Ovary (tissue), 7 donors: ENCODE measurements at regions not wholly inside any gene's neighbourhood (a gene's known extent, or its start where the extent isn't known, plus 50 kb on each side); places are given as distances from the start of the nearest gene placed in this dataset.

Source experiments
- DNase-seq, 5 donors: peaks; one replicate each; pipeline ENCODE4 v3.0.0-alpha.2; 2019 to 2020
- H3K27ac ChIP-seq, 2 donors: fragments of 200-600 bp; one replicate each; pipeline versions ENCODE4 v1.5.1 to v1.8.0; 2019 to 2022
- H3K27me3 ChIP-seq: fragments of 200-600 bp; one replicate; pipeline ENCODE4 v1.8.0; 2022
- H3K36me3 ChIP-seq: fragments of 200-600 bp; sonication (generic); one replicate; pipeline ENCODE4 v1.5.1; 2019
- H3K4me1 ChIP-seq: one replicate; pipeline ENCODE4 v1.8.1; 2013; ENCODE audit warnings: mild to moderate bottlenecking, moderate library complexity; ENCODE audit not compliant: insufficient read depth
- H3K4me3 ChIP-seq: fragments of 200-600 bp; sonication (generic); one replicate; pipeline ENCODE4 v1.5.1; 2017
- H3K9me3 ChIP-seq, 2 donors: fragments of 200-600 bp in 1 of 2; sonication (generic) in 1 of 2; one replicate each; pipeline versions ENCODE4 v1.5.1 to v1.8.1; 2013 to 2019; ENCODE audit warnings: mild to moderate bottlenecking in 1 of 2, moderate library complexity in 1 of 2
- EP300 ChIP-seq: sonication (generic); formaldehyde crosslinking; IDR thresholded peaks from one replicate; pipeline ENCODE4 v1.6.1; 2017; ENCODE audit warnings: antibody characterized with exemption
- POLR2A ChIP-seq: fragments of 450-650 bp; IDR thresholded peaks from one replicate; pipeline ENCODE4 v1.6.1; 2017; ENCODE audit warnings: antibody characterized with exemption, mild to moderate bottlenecking, moderate library complexity
- WGBS, 3 donors: extraction: QIAGEN DNeasy Blood & Tissue Kit in 1 of 3; methylation state at CpG; one replicate each; pipeline versions ENCODE4 v1.1.5 to v1.1.7; 2013 to 2017; 5-methylcytosine and 5-hydroxymethylcytosine counted together
- intact Hi-C, 4 donors: fragments of 100-400 bp; cut with DNase I; formaldehyde crosslinking; loops; one replicate each; pipeline versions ENCODE4 v1.11.0 to v1.15.1; 2022 to 2023
- TF ChIP-seq, protein P1 (sequence below), 3 donors: fragments of 450-650 bp in 2 of 3; fragments of 200-600 bp in 1 of 3; IDR thresholded peaks; one replicate each; pipeline versions ENCODE4 v1.5.1 to v1.8.0; 2016 to 2022; ENCODE audit warnings: antibody characterized with exemption in 3 of 3, mild to moderate bottlenecking in 1 of 3
- donor health status: DM: no; HTN: no; CAD: no; lungs with moderate emphysema.
- donor health status: DM: no; HTN: no; CAD: no.
- donor health status: Bipolar disorder and iron deficiency.
- donor health status: DM: no; HTN: no; CAD: no.
- donor health status: DM: yes; HTN: yes; CAD: no.

DNA sequence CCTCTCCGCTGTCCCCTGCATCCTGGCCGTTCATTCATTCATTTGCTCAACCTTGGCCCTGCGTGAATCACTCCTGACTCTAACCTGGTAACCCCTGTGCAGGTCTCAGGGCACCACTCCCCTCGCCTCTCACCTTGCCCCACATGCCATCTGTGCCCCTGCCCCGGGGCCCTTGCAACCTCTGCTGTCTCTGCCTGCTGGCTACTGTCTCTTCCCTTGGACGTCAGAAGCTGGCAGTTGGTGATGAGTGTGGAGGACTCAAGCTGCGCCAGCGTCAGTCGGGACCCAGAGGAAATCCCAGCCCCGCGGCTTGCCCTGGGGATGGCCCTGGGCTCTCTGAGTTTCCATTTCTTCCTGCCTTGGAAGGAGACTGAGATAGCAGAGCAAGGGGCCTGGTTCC, 154.9 kb downstream of the OLFM1 start:
- Histone ChIP-seq H3K4me1 (no peaks in the 10 kb centered on the region), H3K27me3 (no peaks in the 10 kb centered on the region), H3K27ac (no peak overlapping the region), H3K4me3 (no peak overlapping the region), H3K9me3 (no peaks in the 10 kb centered on the region), H3K36me3 (no peaks in the 10 kb centered on the region)
- no peak for DNase-seq
- 59 to 63% (median 62%) methylated on average over 11 of the region's 11 CpGs for WGBS, 3 donors
- TF ChIP-seq POLR2A (no peak), EP300 (no peak)
- TF ChIP-seq, protein P1, sequence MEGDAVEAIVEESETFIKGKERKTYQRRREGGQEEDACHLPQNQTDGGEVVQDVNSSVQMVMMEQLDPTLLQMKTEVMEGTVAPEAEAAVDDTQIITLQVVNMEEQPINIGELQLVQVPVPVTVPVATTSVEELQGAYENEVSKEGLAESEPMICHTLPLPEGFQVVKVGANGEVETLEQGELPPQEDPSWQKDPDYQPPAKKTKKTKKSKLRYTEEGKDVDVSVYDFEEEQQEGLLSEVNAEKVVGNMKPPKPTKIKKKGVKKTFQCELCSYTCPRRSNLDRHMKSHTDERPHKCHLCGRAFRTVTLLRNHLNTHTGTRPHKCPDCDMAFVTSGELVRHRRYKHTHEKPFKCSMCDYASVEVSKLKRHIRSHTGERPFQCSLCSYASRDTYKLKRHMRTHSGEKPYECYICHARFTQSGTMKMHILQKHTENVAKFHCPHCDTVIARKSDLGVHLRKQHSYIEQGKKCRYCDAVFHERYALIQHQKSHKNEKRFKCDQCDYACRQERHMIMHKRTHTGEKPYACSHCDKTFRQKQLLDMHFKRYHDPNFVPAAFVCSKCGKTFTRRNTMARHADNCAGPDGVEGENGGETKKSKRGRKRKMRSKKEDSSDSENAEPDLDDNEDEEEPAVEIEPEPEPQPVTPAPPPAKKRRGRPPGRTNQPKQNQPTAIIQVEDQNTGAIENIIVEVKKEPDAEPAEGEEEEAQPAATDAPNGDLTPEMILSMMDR (IDR thresholded peaks at IDR 0.05), result no peak
- intact Hi-C loops, result loop anchor here in 1 of 4 donors (5.0 kb wide), 1 partner anchor 75 kb away; no protein-coding TSS in a partner anchor

DNA sequence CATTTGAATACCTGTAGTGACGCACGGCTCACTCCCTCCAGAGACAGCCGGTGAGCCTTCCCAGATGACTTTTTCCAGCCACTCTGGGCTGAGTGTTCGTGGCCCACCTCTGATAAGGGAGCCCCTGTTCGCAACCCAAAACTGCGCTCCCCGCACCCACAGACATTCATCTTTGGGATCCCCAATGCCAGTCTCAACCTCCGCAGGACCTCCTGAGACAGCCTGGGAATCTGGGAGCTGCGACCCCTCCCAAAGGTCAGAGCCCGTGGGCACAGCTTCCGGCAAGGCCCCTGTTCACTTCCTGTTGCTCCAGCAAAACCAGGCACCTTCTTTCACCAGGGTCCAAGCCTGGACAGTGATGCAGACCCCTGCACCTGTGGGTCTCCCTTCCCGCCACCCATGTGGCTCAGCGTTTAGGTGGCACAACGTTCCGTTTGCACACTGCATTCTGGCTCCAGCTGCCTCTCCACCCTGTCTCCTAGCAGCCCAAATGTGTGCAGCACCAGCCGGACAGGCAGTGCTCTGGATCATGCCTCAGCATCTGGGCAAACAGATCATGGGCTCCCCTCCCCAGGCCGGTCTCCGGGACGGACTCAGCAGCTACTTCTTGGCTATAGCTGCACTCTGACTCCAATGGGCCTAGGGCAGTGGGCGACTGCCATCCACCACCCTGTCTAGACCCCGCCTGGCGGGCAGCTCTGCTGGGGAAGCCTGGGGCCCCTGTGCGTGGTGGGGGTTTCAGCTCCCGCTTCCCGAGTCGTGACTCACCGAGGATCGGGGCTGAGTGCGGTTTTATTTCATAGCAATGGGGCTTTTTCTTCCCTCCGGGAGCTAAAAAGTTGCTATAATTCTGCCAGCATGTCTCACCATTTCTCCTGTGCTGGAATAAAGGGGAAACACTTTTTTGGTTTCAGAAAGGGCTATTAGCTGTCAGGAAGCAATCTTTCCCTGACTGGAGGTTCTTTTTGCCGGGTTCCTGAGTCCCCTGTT, 156.0 kb downstream of the OLFM1 start:
- Histone ChIP-seq H3K36me3 (no peaks in the 10 kb centered on the region), H3K4me1 (no peaks in the 10 kb centered on the region), H3K9me3 (no peaks in the 10 kb centered on the region), H3K27ac (no peak overlapping the region), H3K4me3 (no peak overlapping the region), H3K27me3 (no peaks in the 10 kb centered on the region)
- TF ChIP-seq EP300 (no peak), POLR2A (no peak)
- TF ChIP-seq, protein P1 (IDR thresholded peaks at IDR 0.05), result no peak
- 74 to 81% (median 80%) methylated on average over 31 of the region's 31 CpGs for WGBS, 3 donors
- no peak for DNase-seq
- intact Hi-C loops, result loop anchor here in 1 of 4 donors (5.0 kb wide), 1 partner anchor 74 kb away; no protein-coding TSS in a partner anchor

DNA sequence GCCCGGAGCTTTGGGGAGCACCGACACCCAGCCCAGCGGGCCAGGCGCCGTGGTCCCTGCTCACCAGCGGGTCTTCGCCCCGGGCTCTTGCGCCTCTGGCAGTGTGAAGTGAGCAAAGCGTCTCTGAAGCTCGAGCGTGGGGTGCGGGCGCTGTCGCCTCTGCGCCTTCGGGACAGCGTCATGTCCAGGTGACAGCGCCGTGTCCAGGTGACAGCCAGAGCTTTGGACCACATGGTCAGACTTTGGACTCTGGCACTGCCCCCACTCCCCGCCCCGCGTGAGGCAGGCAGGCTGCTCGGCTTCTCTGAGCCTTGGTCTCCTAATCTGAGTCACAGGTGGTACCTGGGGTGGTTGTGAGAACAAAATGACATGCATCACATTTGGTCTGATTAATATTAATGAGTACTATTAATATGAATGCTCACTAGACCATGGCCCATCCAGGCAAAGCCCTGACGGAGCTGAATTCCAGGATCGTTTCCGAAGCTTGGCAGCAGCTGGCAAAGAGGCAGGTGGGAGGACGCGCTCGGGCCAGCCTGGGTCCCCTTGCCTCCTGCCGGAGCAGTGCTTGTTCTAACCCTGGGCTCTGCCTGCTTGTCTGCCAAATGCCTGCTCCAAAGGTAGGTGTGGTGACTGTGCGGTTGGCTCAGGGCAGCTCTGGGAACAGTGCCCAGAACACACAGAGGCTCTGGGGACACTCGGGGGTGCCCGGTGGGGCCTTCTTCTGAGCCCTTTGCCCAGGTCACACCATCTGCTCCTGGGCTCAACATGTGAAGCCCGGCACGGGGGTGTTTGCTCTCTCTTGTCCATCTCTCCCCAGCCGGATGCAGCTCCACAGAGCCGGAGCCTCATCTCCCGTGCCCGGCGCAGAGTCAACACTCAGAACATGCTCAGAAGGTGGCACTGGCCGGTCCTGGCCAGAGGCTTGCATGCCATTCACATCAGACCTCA, 157.1 kb downstream of the OLFM1 start:
- intact Hi-C loops, result loop anchor here in 1 of 4 donors (5.0 kb wide), 1 partner anchor 73 kb away; no protein-coding TSS in a partner anchor
- H3K4me1 ChIP-seq, result no peaks in the 10 kb centered on the region
- no peaks in the 10 kb centered on the region for H3K9me3 ChIP-seq
- H3K27ac ChIP-seq, result no peak overlapping the region
- 83 to 87% (median 85%) methylated on average over 38 to 42 of the region's 42 CpGs for WGBS, 3 donors
- no peak for DNase-seq
- TF ChIP-seq, protein P1 (IDR thresholded peaks at IDR 0.05), result no peak
- TF ChIP-seq POLR2A (no peak), EP300 (no peak)
- no peaks in the 10 kb centered on the region for H3K36me3 ChIP-seq
- no peak overlapping the region for H3K4me3 ChIP-seq
- no peaks in the 10 kb centered on the region for H3K27me3 ChIP-seq
